ENCODE measurements at regions not wholly inside any gene's neighbourhood (a gene's known extent, or its start where the extent isn't known, plus 50 kb on each side); places are given as distances from the start of the nearest gene placed in this dataset.
"Not testable (repeated sequence)": the region's sequence is repeated elsewhere in the genome, so short reads cannot be mapped to it uniquely, and the experiment has no call there.

DNA sequence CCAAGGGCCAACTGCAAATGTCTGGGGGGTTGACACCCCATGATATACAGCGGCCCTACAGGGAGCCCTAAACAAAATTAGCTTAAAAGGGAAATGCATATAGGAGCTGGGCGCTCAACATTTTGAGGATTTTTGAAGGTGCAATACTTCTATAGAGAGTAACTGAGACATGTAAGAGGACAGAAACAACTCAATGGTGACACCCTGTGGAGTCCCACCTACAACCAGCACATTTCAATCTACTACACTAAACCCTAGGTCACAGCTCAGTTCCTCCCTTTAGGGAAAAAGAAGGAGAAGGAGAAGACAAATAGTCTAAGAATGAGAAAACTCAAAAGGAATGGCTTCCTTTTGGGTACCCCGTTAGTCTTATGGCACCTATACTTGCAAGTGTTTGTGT, 1010.5 kb upstream of the NOVA1 start:
- Histone ChIP-seq H3K9me3 (ENCODE audit: control insufficient read depth in 3 of 3, low read length in 3 of 3) (no peaks in the 10 kb centered on the region), H3K27ac (ENCODE audit: low read depth, low read length) (no peak overlapping the region), H3K4me1 (ENCODE audit: control insufficient read depth in 3 of 3, insufficient read depth in 3 of 3, low read length in 3 of 3) (no peaks in the 10 kb centered on the region), H3K9ac (ENCODE audit: low read depth in 1 of 3, low read length in 3 of 3) (no peak overlapping the region), H3K36me3 (ENCODE audit: control insufficient read depth in 3 of 3, insufficient read depth in 3 of 3, low read length in 3 of 3) (no peaks in the 10 kb centered on the region), H3K27me3 (ENCODE audit: control insufficient read depth in 3 of 3, insufficient read depth in 3 of 3, low read length in 3 of 3) (no peaks in the 10 kb centered on the region), H3K4me3 (ENCODE audit: low read length in 3 of 3) (no peak overlapping the region)

DNA sequence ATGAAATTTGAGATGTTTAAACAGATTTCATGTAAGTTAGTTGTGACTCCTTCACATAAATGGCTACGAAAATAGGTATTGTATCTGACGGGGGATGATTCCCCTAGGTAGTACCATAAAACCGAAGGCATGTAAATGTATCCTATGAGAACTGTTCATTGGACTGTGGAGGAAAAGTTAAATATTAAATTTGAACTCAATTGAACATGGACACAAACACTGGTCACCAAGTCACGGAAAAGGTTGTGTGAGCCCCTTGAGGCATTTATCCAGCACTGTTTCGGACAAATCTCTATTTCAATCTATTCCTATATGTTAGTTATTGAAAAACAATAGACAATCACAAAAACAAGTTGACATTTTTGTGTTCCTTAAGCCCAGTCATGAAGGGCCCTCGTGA, 1014.3 kb upstream of the NOVA1 start:
- H3K27me3 ChIP-seq (ENCODE audit: control insufficient read depth in 3 of 3, insufficient read depth in 3 of 3, low read length in 3 of 3), result no peaks in the 10 kb centered on the region
- no peaks in the 10 kb centered on the region for H3K9me3 ChIP-seq (ENCODE audit: control insufficient read depth in 3 of 3, low read length in 3 of 3)
- no peak overlapping the region for H3K4me3 ChIP-seq (ENCODE audit: low read length in 3 of 3)
- H3K9ac ChIP-seq (ENCODE audit: low read depth in 1 of 3, low read length in 3 of 3), result no peak overlapping the region
- H3K27ac ChIP-seq (ENCODE audit: low read depth, low read length), result no peak overlapping the region
- H3K36me3 ChIP-seq (ENCODE audit: control insufficient read depth in 3 of 3, insufficient read depth in 3 of 3, low read length in 3 of 3), result no peaks in the 10 kb centered on the region
- no peaks in the 10 kb centered on the region for H3K4me1 ChIP-seq (ENCODE audit: control insufficient read depth in 3 of 3, insufficient read depth in 3 of 3, low read length in 3 of 3)

DNA sequence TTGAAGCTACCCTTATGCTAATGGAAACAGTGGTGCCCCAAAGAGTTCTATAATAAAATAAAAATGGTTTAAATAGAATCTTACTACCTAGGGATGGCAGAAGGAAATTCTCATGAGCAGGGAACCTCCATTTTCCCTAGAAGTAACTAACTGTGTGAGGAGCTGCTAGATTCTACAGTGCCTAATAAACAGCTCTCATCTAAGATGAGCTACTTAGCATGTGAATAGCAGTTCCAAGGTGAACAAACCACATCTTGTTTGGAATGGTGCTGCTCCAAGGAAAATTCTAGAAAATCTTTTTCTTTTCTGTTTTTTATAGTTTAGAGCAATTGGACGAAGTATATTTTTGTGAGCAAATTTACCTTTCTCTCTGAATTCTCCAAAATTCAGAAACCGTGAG, 1015.3 kb upstream of the NOVA1 start:
- H3K9me3 ChIP-seq (ENCODE audit: control insufficient read depth in 3 of 3, low read length in 3 of 3), result no peaks in the 10 kb centered on the region
- no peak overlapping the region for H3K4me3 ChIP-seq (ENCODE audit: low read length in 3 of 3)
- no peak overlapping the region for H3K9ac ChIP-seq (ENCODE audit: low read depth in 1 of 3, low read length in 3 of 3)
- no peaks in the 10 kb centered on the region for H3K4me1 ChIP-seq (ENCODE audit: control insufficient read depth in 3 of 3, insufficient read depth in 3 of 3, low read length in 3 of 3)
- H3K36me3 ChIP-seq (ENCODE audit: control insufficient read depth in 3 of 3, insufficient read depth in 3 of 3, low read length in 3 of 3), result no peaks in the 10 kb centered on the region
- no peaks in the 10 kb centered on the region for H3K27me3 ChIP-seq (ENCODE audit: control insufficient read depth in 3 of 3, insufficient read depth in 3 of 3, low read length in 3 of 3)
- no peak overlapping the region for H3K27ac ChIP-seq (ENCODE audit: low read depth, low read length)

DNA sequence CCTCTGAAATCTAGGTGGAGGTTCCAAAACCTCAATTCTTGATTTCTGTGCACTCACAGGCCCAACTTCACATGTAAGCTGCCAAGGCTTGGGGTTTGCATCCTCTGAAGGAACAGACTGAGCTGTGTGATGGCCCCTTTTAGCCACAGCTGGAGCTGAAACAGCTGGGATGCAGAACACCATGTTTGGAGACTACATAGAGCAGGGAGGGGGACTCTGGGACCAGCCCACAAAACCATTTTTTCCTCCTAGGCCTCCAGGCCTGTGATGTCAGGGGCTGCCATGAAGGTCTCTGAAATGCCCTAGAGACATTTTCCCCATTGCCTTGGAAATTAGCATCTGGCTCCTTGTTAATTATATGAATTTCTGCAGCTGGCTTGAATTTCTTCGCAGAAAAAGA, 1025.9 kb upstream of the NOVA1 start:
- no peak overlapping the region for H3K27ac ChIP-seq (ENCODE audit: low read depth, low read length)
- no peaks in the 10 kb centered on the region for H3K27me3 ChIP-seq (ENCODE audit: control insufficient read depth in 3 of 3, insufficient read depth in 3 of 3, low read length in 3 of 3)
- no peaks in the 10 kb centered on the region for H3K4me1 ChIP-seq (ENCODE audit: control insufficient read depth in 3 of 3, insufficient read depth in 3 of 3, low read length in 3 of 3)
- H3K4me3 ChIP-seq (ENCODE audit: low read length in 3 of 3), result no peak overlapping the region
- H3K9ac ChIP-seq (ENCODE audit: low read depth in 1 of 3, low read length in 3 of 3), result no peak overlapping the region
- peaks cover 0 to 2% (median 0%) of the 10 kb centered on the region in 3 donors for H3K9me3 ChIP-seq (ENCODE audit: control insufficient read depth in 3 of 3, low read length in 3 of 3)
- H3K36me3 ChIP-seq (ENCODE audit: control insufficient read depth in 3 of 3, insufficient read depth in 3 of 3, low read length in 3 of 3), result no peaks in the 10 kb centered on the region

DNA sequence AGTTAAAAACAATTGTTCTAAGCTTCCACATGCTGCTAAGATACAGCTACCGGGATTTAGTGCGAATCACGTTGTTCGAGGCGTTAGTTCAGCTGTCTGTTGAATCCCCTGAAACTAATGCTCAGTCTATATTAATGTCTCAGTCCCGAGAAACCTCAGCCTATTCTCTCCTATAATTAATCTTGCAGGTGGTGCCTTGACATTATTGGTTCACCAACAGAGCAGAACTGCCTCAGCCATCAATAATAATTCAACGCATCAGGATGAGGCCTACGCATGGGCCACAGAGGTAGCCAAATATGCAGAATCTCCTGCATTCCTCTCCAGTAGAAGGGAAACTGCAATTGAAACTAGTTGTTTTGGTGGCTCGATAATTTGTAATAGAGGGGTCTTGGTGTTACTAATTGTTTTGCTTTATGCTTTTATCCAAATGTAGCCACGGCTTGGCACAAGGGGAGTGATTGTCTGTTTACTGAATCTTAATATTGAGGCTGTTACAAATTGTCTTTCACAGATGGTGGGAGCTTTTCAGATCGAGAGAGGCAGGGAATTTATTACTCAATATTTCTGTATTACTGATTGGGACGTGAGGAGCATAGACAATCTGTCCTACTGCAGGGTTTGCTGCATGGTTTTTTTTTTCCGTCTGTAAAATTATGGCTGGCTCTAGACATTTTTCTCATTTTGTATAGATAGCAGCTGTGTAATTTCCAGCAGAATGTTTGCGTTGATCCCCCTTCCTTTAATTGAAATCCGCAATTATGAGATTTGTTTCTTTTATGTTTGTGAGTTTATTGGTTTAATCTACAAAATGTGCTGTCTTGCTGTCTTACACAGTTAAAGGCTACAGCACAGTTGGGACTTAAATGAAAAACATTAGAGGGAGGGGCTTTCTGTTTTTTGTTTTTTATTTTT, 1036.5 kb upstream of the NOVA1 start:
- Histone ChIP-seq H3K4me1 (ENCODE audit: control insufficient read depth in 3 of 3, insufficient read depth in 3 of 3, low read length in 3 of 3) (no peaks in the 10 kb centered on the region), H3K27ac (ENCODE audit: low read depth, low read length) (no peak overlapping the region), H3K4me3 (ENCODE audit: low read length in 3 of 3) (no peak overlapping the region), H3K9me3 (ENCODE audit: control insufficient read depth in 3 of 3, low read length in 3 of 3) (no peaks in the 10 kb centered on the region), H3K9ac (ENCODE audit: low read depth in 1 of 3, low read length in 3 of 3) (no peak overlapping the region), H3K27me3 (ENCODE audit: control insufficient read depth in 3 of 3, insufficient read depth in 3 of 3, low read length in 3 of 3) (no peaks in the 10 kb centered on the region), H3K36me3 (ENCODE audit: control insufficient read depth in 3 of 3, insufficient read depth in 3 of 3, low read length in 3 of 3) (no peaks in the 10 kb centered on the region)

DNA sequence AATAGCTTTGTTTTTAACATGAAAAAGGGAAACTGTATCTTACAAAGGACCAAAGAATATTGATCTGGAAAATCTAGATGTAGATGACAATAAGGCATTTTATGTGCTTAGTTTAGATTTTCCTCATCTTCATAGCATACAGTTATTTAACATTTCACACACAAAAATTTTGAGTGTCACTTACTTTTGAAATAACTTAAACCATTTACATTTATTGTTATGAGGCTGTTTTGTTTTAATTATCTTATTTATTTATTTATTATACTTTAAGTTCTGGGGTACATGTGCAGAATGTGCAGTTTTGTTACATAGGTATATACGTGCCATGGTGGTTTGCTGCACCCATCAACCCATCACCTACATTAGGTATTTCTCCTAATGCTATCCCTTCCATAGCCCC, 1042.9 kb upstream of the NOVA1 start:
- H3K27ac ChIP-seq (ENCODE audit: low read depth, low read length); H3K9me3 ChIP-seq (ENCODE audit: control insufficient read depth in 3 of 3, low read length in 3 of 3); H3K27me3 ChIP-seq (ENCODE audit: control insufficient read depth in 3 of 3, insufficient read depth in 3 of 3, low read length in 3 of 3); H3K36me3 ChIP-seq (ENCODE audit: control insufficient read depth in 3 of 3, insufficient read depth in 3 of 3, low read length in 3 of 3); H3K4me3 ChIP-seq (ENCODE audit: low read length in 3 of 3); H3K9ac ChIP-seq (ENCODE audit: low read depth in 1 of 3, low read length in 3 of 3); H3K4me1 ChIP-seq (ENCODE audit: control insufficient read depth in 3 of 3, insufficient read depth in 3 of 3, low read length in 3 of 3): not testable (repeated sequence)

DNA sequence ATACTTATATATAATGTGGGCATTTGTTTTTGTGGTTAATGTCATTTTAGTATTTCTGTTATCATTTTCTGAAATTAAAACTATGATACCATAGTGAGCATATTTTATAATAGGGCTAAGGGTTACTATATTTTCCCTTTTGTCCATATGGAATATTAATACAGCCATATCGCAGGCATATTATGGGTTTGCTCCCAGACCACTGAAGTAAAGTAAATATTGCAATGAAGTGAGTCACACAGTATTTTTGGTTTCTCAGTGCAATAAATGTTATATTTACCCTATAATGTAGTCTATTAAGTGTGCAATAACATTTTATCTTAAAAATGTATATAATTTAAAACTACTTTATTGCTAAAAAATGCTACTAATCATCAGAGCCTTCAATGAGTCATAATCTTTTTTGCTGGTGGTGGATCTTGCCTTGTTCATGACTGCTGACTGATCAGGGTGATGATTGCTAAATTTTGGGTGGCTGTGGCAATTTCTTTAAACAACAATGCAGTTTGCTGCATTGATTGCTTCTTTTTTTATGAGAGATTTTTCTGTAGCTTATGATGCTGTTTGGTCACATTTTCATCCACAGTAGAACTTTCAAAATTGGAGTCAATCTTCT, 1044.5 kb upstream of the NOVA1 start:
- no peak overlapping the region for H3K9ac ChIP-seq (ENCODE audit: low read depth in 1 of 3, low read length in 3 of 3)
- no peaks in the 10 kb centered on the region for H3K27me3 ChIP-seq (ENCODE audit: control insufficient read depth in 3 of 3, insufficient read depth in 3 of 3, low read length in 3 of 3)

DNA sequence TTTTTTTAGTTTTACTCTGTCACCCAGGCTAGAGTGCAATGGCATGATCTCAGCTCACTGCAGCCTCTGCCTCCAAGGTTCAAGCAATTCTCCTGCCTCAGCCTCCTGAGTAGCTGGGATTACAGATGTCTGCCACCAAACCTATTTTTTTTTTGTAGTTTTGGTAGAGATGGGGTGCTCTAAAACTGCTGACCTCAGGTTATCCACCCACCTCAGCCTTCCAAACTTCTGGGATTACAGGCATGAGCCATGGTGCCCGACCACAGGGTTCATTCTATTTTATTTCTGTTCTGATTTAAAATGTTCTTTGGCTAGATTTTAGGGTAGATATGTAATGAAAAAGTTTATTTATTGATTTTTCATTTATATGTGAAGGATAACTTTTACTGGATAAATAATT, 1062.8 kb upstream of the NOVA1 start:
- H3K4me1 ChIP-seq (ENCODE audit: control insufficient read depth in 3 of 3, insufficient read depth in 3 of 3, low read length in 3 of 3), result no peaks in the 10 kb centered on the region
- no peak overlapping the region for H3K9ac ChIP-seq (ENCODE audit: low read depth in 1 of 3, low read length in 3 of 3)
- no peaks in the 10 kb centered on the region for H3K9me3 ChIP-seq (ENCODE audit: control insufficient read depth in 3 of 3, low read length in 3 of 3)
- no peak overlapping the region for H3K4me3 ChIP-seq (ENCODE audit: low read length in 3 of 3)
- H3K27me3 ChIP-seq (ENCODE audit: control insufficient read depth in 3 of 3, insufficient read depth in 3 of 3, low read length in 3 of 3), result no peaks in the 10 kb centered on the region
- no peak overlapping the region for H3K27ac ChIP-seq (ENCODE audit: low read depth, low read length)
- no peaks in the 10 kb centered on the region for H3K36me3 ChIP-seq (ENCODE audit: control insufficient read depth in 3 of 3, insufficient read depth in 3 of 3, low read length in 3 of 3)

More for the DNA sequence above, 1044.5 kb upstream of the NOVA1 start:
- no peaks in the 10 kb centered on the region for H3K9me3 ChIP-seq (ENCODE audit: control insufficient read depth in 3 of 3, low read length in 3 of 3)
- H3K4me1 ChIP-seq (ENCODE audit: control insufficient read depth in 3 of 3, insufficient read depth in 3 of 3, low read length in 3 of 3), result no peaks in the 10 kb centered on the region
- no peak overlapping the region for H3K27ac ChIP-seq (ENCODE audit: low read depth, low read length)
- H3K36me3 ChIP-seq (ENCODE audit: control insufficient read depth in 3 of 3, insufficient read depth in 3 of 3, low read length in 3 of 3), result no peaks in the 10 kb centered on the region
- H3K4me3 ChIP-seq (ENCODE audit: low read length in 3 of 3), result no peak overlapping the region

DNA sequence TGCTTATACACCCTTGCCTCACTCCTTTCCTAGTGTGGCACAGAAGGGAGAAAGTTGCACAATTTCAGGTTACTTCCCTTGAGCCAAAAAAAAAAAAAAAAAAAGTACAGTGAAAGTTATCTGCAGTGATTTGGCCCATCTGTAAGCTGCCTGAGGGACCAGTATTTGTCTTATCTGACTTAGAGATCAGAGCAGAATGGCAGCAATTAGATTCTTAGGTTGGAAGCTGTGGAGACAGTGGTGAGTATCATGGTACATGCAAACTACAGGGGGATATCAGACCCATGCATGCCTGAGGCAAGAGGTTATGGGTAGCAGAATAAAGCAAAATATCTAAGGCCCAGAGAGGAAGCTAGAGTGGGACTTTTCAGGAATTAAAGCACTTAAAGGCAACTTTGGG, 1070.7 kb upstream of the NOVA1 start:
- H3K4me1 ChIP-seq (ENCODE audit: control insufficient read depth in 3 of 3, insufficient read depth in 3 of 3, low read length in 3 of 3), result no peaks in the 10 kb centered on the region
- no peak overlapping the region for H3K9ac ChIP-seq (ENCODE audit: low read depth in 1 of 3, low read length in 3 of 3)
- H3K27ac ChIP-seq (ENCODE audit: low read depth, low read length), result no peak overlapping the region
- no peak overlapping the region for H3K4me3 ChIP-seq (ENCODE audit: low read length in 3 of 3)
- H3K9me3 ChIP-seq (ENCODE audit: control insufficient read depth in 3 of 3, low read length in 3 of 3), result no peaks in the 10 kb centered on the region
- H3K27me3 ChIP-seq (ENCODE audit: control insufficient read depth in 3 of 3, insufficient read depth in 3 of 3, low read length in 3 of 3), result no peaks in the 10 kb centered on the region
- no peaks in the 10 kb centered on the region for H3K36me3 ChIP-seq (ENCODE audit: control insufficient read depth in 3 of 3, insufficient read depth in 3 of 3, low read length in 3 of 3)

DNA sequence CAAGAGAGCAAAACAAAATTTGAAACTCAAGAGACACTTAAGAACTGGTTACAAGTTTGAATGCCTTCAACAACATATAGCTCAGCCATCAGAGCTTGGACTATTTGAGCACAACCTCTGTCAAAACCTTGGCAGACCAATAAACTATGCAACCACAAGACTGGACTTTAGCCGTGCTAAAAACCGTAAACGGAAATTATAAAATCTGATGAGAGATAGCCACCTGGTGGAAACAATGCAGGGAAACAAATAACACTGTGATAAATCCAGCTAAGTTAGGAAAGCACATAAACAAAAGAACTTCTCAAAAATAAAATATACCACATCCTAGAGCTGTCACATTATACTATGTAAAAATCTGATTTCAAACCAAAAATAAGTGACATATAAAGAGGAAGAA, 1074.2 kb upstream of the NOVA1 start:
- Histone ChIP-seq H3K36me3 (ENCODE audit: control insufficient read depth in 3 of 3, insufficient read depth in 3 of 3, low read length in 3 of 3) (no peaks in the 10 kb centered on the region), H3K9me3 (ENCODE audit: control insufficient read depth in 3 of 3, low read length in 3 of 3) (no peaks in the 10 kb centered on the region), H3K27ac (ENCODE audit: low read depth, low read length) (no peak overlapping the region), H3K4me1 (ENCODE audit: control insufficient read depth in 3 of 3, insufficient read depth in 3 of 3, low read length in 3 of 3) (no peaks in the 10 kb centered on the region), H3K4me3 (ENCODE audit: low read length in 3 of 3) (no peak overlapping the region), H3K9ac (ENCODE audit: low read depth in 1 of 3, low read length in 3 of 3) (no peak overlapping the region), H3K27me3 (ENCODE audit: control insufficient read depth in 3 of 3, insufficient read depth in 3 of 3, low read length in 3 of 3) (no peaks in the 10 kb centered on the region)

All from skeletal muscle tissue (tissue), 3 donors.